Bone marrow (tissue), 2 donors: ENCODE measurements at regions not wholly inside any gene's neighbourhood (a gene's known extent, or its start where the extent isn't known, plus 50 kb on each side); places are given as distances from the start of the nearest gene placed in this dataset.
"Not testable (repeated sequence)": the region's sequence is repeated elsewhere in the genome, so short reads cannot be mapped to it uniquely, and the experiment has no call there.

Source experiments
- DNase-seq, 2 donors: peaks; one replicate each; lab custom pipeline; 2025; lab: John Stamatoyannopoulos, UW

GRCh38 chrX:69431420-69431819 lies 72.7 kb upstream of the NALF2 start:
- DNase-seq, result no peak

GRCh38 chrX:69430785-69431184 lies 73.3 kb upstream of the NALF2 start:
- no peak for DNase-seq

- DNase-seq, result no peak
Measured at GRCh38 chrX:69429339-69430015, 74.6 kb upstream of the NALF2 start.

- no peak for DNase-seq
Measured at GRCh38 chrX:69428216-69428615, 75.9 kb upstream of the NALF2 start.

GRCh38 chrX:69424910-69425309 lies 79.2 kb upstream of the NALF2 start:
- DNase-seq, result no peak

- DNase-seq, result no peak
Measured at GRCh38 chrX:69424161-69424560, 80.0 kb upstream of the NALF2 start.

- not testable (repeated sequence) for DNase-seq
Measured at GRCh38 chrX:69422208-69422607, 81.9 kb upstream of the NALF2 start.

- DNase-seq, result no peak
Measured at GRCh38 chrX:69415698-69416097, 88.4 kb upstream of the NALF2 start.

GRCh38 chrX:69412661-69413060 lies 91.5 kb upstream of the NALF2 start:
- DNase-seq, result no peak

GRCh38 chrX:69398881-69399280 lies 105.2 kb upstream of the NALF2 start:
- no peak for DNase-seq

GRCh38 chrX:69396916-69397315 lies 107.2 kb upstream of the NALF2 start:
- no peak for DNase-seq

- DNase-seq, result no peak
Measured at GRCh38 chrX:69395306-69395705, 108.8 kb upstream of the NALF2 start.

- DNase-seq, result no peak
Measured at GRCh38 chrX:69389101-69389501, 115.0 kb upstream of the NALF2 start.

GRCh38 chrX:69388526-69388925 lies 115.6 kb upstream of the NALF2 start:
- DNase-seq, result no peak

- no peak for DNase-seq
Measured at GRCh38 chrX:69387567-69388487, 116.3 kb upstream of the NALF2 start.

- DNase-seq, result no peak
Measured at GRCh38 chrX:69386681-69387080, 117.4 kb upstream of the NALF2 start.

- no peak for DNase-seq
Measured at GRCh38 chrX:69379412-69379811, 124.7 kb upstream of the NALF2 start.

GRCh38 chrX:69374569-69374968 lies 129.6 kb upstream of the NALF2 start:
- DNase-seq, result no peak

- DNase-seq, result no peak
Measured at GRCh38 chrX:69372435-69372834, 131.7 kb upstream of the NALF2 start.

GRCh38 chrX:69371159-69371558 lies 133.0 kb upstream of the NALF2 start:
- no peak for DNase-seq

- no peak for DNase-seq
Measured at GRCh38 chrX:69369999-69370398, 134.1 kb upstream of the NALF2 start.

- no peak for DNase-seq
Measured at GRCh38 chrX:69366183-69366582, 137.9 kb upstream of the NALF2 start.

- DNase-seq, result no peak
Measured at GRCh38 chrX:69365755-69366154, 138.4 kb upstream of the NALF2 start.
